GM19351 (cell line): ENCODE measurements at regions not wholly inside any gene's neighbourhood (a gene's known extent, or its start where the extent isn't known, plus 50 kb on each side); places are given as distances from the start of the nearest gene placed in this dataset.
A peak's percentile ranks its signal among the peaks of the same experiment; 100 is the strongest.
"Not testable (repeated sequence)": the region's sequence is repeated elsewhere in the genome, so short reads cannot be mapped to it uniquely, and the experiment has no call there.

Experiments used
- ATAC-seq: cut with Tn5 transposase; IDR thresholded peaks from one replicate; pipeline ENCODE4 v1.9.1; 2021; ENCODE audit warnings: mild to moderate bottlenecking, moderate library complexity; ENCODE audit not compliant: unreplicated experiment

DNA sequence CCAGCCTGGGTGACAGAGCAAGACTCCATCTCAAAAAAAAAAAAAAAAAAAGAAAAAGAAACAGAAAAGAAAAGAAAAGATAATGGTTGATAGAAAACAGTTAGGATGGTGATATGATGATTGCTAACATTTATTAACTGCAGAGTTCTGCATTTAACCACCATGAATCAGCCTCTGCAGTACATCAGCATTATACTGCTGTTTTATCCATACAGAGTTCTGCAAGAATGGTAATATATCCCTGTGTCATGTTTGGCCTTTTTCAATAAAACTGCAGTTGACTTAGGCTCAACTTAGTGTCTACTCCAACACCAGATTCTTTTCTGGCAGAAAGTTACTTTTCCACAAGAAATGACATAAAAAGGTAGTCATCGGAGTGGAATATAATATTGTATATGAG is 62.6 kb downstream of the DUSP6 start:
- ATAC-seq: no peak

DNA sequence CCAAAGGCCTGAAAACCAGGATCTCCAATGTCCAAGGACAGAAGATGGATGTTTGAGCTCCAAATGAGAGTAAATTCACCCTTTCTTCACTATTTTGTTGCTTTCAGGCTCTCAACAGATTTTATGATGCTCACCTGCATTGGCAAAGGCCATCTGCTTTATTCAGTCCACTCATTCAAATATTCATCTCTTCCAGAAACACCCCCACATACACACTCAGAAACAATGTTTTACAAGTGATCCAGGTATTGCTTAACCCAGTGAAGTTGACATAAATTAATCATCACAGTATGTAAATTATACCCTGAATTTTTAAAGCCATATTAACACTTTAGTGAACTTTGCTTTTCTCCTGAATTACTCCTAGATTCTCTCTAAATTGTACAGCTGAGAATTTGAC is 63.3 kb downstream of the DUSP6 start:
- no peak for ATAC-seq

DNA sequence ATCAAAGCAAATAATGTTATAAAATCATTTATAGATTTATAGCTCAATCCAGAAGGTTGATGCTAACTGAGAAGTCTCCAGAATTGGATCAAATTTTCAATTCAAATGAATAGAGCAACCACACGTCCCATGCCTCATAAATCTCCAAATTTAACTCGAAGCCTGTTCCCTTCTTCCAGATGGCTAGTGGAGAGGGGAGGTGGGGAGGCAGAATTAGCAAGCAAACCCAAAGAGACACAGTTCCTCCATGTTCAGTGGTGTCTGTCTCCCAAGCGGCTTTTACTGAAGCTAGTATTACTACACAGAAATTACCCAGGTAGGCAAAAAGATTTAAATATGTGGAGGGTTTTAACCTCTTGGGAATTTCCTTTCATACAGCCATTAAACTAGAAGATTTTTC is 65.8 kb downstream of the DUSP6 start:
- no peak for ATAC-seq

DNA sequence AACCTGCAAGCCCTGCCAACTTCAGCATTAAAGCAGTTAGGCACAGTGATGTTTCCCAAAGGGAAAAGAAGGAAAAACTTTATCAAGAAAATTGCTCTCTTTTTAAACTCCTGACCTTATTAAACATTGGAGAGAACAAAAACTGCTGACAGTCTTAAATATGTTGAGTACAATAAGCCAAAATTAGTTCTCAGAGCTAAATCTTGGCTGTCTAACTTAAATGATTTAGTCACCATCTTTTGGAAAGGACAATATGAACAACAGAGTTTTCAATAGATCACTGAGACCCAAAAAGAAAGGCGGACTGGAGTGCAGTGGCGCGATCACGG is 70.8 kb downstream of the DUSP6 start:
- ATAC-seq: no peak

DNA sequence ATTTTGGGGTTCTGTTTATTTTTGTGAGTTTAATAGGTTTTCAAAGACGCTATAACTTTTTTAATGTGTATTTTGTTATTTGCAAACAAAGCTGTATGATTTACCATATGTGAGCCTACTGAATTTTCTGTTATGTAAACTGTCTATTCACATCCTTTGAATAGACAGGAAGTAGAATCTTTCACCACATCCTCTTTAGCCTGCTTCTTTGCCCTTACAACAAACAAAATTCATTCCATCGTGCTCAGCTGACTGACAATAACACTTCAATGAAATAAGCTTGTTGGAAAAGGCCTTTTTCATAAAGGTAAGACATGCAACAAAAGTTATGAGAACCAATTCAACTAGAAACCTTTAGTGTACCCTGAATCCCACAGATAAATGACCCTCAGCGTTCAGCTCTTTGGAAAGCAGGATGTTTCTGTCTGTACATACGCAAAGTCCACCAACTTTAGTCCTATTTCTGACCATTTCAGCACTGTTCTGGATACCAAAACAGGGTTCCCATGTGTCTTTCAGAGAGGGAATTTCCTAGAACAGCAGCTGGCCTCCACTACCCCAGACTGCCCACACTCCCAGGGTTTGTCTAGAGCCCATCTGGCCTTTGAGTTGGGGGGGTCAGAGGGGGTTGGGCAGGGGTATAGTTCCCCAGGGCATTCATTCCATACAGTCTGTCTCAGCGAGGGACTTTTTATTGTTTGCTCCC is 71.3 kb downstream of the DUSP6 start:
- peak; percentile 75 for ATAC-seq

DNA sequence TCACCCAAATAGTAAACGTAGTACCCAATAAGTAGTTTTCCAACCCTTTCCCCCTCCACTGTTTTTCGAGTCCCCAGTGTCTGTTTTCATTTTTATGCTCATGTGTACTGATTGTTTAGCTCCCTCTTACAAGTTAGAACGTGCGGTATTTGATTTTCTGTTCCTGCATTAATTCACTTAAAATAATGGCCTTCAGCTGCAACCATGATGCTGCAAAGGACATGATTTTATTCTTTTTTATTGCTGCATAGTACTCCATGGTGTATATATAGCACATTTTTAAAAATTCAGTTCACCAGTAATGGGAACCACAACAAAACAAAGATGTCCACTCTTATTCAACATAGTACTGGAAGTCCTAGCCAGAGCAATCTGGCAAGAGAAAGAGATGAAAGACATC is 72.8 kb downstream of the DUSP6 start:
- no peak for ATAC-seq

DNA sequence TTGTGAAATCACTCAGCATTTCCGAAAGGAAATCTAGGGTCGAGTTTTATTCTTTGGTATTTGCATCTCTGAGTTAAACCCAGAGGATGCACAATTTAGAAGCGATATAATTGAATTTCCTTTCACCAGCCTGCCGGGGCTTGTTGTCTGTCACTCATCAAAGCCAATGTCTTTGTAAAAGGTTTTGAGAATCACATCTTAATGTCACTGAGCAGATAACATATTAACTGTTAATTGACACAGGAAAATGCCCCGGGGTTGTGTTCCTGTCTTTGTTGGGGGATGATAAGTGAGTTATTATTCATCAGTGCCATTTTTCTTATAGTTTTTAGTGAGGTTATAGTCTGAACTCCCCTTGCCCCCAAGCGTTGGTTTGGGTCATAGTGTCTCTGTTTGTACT is 73.4 kb downstream of the DUSP6 start:
- no peak for ATAC-seq

DNA sequence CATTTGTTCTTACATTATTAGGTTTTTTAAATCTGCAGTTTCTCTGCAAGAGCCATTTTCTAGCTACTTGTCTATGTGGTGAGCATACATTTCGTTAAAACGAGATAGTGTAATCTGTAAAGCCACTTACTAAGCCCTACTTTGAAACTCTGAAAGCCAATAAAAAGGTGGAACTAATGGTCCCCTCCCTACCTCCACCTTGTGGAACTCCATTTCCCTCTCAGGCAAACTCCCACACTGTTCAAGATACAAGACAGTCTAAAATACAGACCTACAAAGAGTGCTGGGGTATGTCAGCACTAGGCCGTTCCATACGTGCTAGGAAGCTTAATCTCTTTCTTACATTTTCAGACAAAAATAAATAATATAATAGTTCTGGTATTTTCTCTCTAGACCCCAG is 74.1 kb downstream of the DUSP6 start:
- ATAC-seq: no peak

DNA sequence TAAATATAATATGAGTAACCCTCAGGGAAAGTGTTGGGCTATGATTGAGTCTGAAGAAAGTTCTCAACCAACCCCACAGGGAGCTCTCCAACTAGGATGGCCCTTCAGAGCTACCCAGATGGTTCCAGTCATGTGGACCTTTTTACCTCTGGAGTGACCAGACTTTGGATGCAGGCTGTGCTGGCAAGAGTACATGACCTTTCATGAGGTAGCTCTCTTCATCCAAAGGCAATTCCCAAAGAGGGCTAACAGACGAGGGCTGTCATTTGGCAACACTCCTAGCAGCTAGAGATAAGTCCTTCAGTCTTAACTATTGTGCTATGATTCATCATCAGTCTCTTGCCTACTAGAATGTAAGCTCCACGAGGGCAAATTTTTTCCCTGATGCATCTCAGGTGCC is 75.4 kb downstream of the DUSP6 start:
- no peak for ATAC-seq

DNA sequence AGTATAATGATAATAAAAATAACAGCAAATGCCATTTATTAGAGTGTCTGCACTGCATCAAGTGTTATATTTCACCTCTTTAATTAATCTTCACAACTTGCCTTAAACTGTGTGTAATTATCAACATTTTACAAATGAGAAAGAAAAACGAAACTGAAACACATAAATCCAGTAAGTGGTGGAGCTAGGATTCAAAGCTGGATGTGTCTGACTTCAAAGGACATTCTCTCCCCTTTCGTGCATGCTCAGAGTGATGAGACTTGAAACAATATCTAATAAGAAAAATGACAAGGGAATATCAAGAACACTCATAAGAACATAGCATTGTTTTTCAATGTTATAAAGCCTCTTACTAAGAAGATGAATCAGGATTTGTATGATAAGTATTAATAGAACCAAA is 78.8 kb downstream of the DUSP6 start:
- no peak for ATAC-seq

DNA sequence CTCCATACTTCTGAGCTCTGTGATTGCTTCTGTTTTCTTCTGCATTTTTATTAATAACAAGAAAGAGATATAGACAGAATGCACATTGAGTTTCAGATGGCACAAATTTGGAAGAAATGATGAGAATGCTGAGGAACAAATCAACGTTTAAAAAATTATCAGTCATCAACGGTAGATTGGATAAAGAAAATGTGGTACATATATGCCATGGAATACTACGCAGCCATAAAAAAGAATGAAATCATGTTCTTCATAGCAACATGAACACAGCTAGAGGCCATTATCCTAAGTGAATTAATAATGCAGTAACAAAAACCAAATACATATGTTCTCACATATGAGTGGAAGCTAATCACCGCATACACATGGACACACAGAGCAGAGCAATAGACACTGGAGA is 81.8 kb downstream of the DUSP6 start:
- ATAC-seq: no peak

DNA sequence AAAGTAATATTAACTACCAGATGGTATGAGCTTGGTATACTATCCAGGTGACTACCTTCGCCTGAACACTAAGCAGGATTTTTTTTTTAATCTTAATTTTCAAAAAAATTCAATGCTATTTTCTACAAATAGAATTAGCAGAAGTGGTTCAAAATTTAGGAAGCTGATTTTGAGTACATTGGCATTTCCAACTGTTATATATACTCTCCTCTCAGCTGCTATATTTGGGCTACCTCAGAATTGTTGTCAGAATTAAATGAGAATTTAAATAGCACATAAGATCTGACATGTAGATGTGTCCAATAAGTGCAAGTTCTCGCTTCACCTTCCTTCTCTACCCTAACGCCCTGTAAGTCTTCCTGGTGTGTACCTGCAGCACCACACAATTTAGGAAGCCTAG is 83.1 kb downstream of the DUSP6 start:
- ATAC-seq: no peak

DNA sequence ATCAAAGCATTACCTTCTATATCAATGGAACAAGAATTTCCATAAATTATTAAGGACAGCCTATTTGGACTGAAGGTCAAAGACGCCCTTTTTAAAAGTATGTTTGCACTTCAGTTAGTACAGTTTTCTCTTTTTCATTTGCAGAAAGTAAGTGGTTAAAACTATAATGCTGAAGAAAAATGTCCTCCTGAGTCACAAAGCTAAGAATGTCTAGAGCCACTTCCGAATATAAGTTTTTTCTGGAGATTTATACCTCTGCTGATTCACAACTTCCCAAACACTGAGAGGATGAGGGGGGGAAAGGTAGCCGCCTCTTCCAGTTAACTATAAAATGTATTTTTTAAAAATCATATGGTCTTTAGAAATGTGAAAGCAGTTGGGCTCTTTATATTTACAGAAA is 84.9 kb downstream of the DUSP6 start:
- no peak for ATAC-seq

DNA sequence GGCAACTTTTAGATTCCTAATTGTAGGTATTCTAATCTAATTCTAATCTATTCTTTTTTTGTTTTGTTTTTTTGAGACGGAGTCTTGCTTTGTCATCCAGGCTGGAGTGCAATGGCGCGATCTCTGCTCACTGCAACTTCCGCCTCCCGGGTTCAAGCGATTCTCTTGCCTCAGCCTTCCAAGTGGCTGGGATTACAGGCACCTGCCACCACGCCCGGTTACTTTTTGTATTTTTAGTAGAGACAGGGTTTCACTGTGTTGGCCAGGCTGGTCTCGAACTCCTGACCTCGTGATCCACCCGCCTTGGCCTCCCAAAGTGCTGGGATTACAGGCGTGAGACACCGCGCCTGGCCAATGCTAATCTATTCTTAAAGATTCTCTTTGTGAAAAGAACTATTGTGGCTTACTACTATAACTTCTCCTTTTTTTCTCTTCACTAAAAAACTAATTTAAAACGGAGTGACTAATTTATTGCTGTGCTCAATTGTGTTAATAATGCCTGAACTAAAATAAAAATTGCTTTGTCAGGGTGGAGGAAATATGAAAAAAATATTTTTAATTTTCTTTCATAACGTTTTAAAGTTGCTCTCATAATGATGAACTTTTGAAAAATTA is 85.6 kb downstream of the DUSP6 start:
- ATAC-seq: not testable (repeated sequence)

DNA sequence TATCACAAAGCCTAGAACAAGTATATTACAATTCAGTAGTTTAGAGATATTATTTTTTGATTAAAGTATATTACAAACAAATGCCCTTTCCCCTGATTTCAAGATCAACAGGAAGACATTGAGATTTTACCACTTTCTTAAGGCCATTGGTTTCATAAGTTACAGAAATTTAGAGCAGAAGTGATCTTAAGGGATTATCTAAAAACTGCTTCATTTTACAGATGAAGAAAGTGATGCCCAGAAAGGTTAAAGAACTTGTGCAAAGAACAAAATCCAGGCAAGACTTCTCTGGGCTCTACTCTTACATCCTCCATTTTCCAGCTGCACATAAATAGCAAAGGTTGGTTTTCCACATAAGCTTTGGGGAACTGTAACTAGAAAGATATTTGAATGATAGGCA is 87.5 kb downstream of the DUSP6 start:
- ATAC-seq: no peak

DNA sequence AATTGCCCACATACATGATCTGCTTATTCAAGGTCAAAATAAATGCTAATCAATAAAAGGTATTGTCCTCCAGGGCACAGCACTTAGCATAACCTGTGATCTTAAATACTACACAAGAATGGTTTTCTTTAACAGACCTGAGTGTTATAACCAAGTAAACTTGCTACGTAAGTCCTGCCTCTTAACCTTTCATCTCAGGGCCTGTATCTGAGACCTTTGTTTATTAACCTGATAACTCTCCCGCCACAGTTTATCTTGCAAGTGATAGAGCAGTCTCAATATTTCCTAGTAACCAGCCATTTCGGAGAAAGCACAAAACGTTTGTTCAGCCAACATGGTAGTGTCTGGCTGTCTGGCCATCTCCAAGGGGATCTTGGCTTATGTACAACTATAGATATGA is 88.4 kb downstream of the DUSP6 start:
- no peak for ATAC-seq

DNA sequence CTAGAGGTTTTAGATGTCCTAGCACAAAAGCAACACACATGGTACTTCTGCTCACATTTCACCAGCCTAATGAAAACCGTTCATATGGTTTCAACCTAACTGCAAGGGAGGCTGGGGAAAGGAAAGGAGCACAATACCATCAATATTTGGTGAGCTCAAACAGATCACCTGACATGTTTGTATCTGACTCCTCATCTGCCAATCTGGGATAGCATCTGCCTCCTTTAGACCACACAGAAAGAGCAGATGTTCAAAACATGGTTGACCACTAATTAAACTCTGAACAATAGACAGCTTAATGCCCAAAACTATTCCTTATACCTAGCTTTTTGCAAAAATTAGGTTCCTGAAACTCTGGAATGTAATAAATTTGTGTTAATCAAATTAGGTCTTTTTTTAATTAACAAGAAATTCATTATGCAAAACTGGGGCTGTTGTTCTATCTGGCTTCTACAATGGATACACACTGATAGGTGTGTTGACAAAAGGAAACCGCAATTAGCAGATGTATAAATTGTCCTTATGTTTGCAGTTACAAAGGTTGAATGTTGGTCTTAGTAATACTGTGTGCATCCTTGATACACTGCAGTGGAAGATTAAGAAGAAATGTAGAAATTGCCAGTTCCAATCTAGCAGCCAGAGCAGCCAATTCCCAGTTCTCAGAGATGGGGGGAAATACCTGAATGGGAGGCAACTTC is 89.3 kb downstream of the DUSP6 start:
- ATAC-seq: no peak

DNA sequence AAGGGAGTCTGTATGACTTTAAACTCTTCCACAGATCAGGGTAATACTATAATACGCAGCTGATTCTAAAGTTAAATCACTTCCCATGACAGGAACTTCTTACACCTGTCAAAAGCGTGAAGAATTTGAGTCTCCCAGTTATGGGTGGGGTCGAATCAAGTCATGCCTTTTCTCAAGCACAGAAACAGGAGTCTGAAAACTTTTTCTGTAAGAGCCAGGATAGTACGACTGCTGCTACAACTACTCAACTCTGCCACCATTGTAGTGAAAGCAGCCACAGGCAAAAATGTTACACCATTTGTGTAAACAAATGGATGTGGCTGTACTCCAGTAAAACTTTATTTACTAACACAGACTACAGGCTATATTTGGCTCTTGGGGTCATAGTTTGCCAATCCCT is 90.3 kb downstream of the DUSP6 start:
- no peak for ATAC-seq

DNA sequence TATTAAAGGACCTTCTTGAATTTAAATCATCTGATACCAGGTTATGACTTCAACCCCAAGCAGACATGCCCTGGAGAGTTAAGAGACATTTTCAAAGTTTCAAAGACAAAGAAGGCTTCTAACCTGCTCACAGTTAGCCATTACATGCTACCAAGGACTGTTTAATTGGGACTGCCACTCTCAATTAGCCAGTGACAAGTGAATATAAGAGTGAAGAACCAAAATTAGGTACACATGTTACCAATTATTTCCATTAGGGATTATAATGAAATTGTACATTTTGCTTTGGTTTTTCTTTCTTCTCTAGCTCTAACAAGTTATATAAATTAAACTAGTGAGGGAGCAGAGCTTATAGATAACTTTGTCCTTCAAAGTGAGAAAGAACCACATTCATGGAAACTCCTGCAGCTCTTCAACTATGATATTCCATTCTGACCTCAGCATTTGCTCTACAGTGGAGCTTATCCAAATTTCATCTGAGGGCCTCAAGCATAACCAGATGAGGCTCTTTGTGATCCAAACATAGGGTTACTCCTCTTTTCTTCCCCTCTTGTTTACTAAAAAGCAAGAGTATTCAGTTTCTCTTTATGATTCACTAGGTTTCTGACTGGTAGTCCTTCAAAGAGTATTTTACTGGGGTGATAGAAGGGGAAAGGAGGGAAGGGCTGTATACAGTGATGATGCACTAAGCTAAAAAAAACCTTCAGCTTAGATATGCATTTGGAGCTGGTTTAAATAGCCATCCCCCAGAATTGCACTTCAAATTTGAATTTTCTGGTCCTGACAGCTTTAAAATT is 91.3 kb downstream of the DUSP6 start:
- no peak for ATAC-seq

DNA sequence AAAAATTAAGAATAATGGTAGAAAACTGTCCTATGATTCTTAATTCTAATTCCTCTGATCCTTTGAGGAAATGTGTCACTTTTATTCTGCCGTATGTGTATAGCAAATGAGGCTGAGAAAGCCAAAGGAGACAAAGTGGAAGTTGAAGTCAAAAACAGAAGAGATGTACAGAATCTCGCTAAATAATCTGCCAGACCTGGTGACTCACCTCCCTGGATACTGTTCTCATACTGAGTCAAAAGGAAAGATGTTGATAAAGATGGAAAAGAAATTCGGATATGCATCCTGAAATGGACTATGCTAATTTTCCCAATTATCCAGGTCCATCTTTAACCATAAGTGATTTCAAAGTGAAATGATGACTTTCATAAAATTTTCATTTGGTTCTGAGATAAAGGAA is 92.5 kb downstream of the DUSP6 start:
- no peak for ATAC-seq

DNA sequence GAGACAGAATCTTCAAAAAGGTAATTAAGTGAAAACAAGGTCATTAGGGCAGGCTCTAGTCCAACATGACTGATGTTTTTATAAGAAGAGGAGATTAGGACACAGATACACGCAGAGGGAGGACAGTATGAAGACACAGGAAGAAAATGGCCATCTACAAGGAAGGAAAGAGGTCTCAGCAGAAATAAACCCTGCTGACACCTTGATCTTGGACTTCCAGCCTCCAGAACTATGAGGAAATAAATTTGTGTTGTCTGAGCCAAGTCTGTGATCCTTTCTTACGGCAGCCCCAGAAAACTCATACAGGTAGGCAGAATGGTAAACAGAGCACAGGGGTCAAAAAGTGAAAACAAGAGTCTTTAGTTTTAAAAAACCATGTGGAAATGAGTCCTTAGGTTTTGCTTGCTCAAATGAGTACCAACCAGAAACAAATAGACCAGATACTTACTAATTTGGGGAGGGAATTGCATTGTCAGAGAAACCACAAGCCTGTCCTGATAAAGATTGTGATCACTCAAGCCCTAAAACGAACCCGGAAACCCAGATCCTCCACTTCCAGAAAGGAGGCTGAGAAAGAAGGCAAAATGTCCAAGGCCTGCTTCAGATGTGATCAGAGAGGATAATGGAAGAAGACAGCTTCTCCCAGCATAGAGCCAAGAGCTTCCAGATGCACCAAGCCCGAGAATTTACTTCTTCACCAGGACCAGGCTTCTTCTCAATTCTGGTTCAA is 93.9 kb downstream of the DUSP6 start:
- no peak for ATAC-seq
